Neural progenitor cell (in vitro differentiated cells): ENCODE measurements at regions not wholly inside any gene's neighbourhood (a gene's known extent, or its start where the extent isn't known, plus 50 kb on each side); places are given as distances from the start of the nearest gene placed in this dataset.

Experiments used
- EZH2 ChIP-seq: fragments of 200-600 bp; sonication (generic); IDR thresholded peaks from 2 replicates; pipeline ENCODE4 v1.6.1; 2017; ENCODE audit warnings: antibody characterized with exemption, mild to moderate bottlenecking, moderate library complexity
- EZH2phosphoT487 ChIP-seq: fragments of 200-600 bp; sonication (generic); IDR thresholded peaks from 2 replicates; pipeline ENCODE4 v1.6.1; 2017; ENCODE audit warnings: antibody characterized with exemption
- TF ChIP-seq, protein P1 (sequence below): fragments of 200-600 bp; sonication (generic); IDR thresholded peaks from 2 replicates; pipeline ENCODE4 v1.5.1; 2017; ENCODE audit warnings: antibody characterized with exemption, mild to moderate bottlenecking

DNA sequence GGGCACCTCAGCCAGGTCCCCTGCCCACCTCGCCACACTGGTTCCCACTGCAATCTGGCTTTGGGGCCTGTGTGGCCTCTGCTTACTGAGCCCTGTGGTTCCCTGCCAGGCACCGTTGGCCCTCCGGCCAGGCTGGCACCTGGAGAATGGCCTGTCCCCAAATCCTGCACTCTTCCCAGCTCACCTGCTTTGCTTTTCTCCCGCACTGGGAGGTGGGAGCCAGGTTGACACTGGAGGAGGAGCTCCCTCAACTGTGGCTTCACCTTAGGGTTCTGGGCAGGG lies 97.0 kb downstream of the SCGB2B2 start:
- TF ChIP-seq, protein P1, sequence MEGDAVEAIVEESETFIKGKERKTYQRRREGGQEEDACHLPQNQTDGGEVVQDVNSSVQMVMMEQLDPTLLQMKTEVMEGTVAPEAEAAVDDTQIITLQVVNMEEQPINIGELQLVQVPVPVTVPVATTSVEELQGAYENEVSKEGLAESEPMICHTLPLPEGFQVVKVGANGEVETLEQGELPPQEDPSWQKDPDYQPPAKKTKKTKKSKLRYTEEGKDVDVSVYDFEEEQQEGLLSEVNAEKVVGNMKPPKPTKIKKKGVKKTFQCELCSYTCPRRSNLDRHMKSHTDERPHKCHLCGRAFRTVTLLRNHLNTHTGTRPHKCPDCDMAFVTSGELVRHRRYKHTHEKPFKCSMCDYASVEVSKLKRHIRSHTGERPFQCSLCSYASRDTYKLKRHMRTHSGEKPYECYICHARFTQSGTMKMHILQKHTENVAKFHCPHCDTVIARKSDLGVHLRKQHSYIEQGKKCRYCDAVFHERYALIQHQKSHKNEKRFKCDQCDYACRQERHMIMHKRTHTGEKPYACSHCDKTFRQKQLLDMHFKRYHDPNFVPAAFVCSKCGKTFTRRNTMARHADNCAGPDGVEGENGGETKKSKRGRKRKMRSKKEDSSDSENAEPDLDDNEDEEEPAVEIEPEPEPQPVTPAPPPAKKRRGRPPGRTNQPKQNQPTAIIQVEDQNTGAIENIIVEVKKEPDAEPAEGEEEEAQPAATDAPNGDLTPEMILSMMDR = no peak
- TF ChIP-seq EZH2phosphoT487 (no peak), EZH2 (no peak)
